Suprapubic skin (tissue), 3 donors: ENCODE measurements at regions not wholly inside any gene's neighbourhood (a gene's known extent, or its start where the extent isn't known, plus 50 kb on each side); places are given as distances from the start of the nearest gene placed in this dataset.

Experiments used
- POLR2A ChIP-seq, 2 donors: fragments of 450-650 bp; IDR thresholded peaks; one replicate each; pipeline ENCODE4 v1.6.1; 2017; ENCODE audit warnings: antibody characterized with exemption in 2 of 2, mild to moderate bottlenecking in 2 of 2, moderate library complexity in 2 of 2
- TF ChIP-seq, protein P1 (sequence below), 2 donors: fragments of 200-600 bp in 1 of 2; fragments of 450-650 bp in 1 of 2; sonication (generic) in 1 of 2; IDR thresholded peaks; one replicate each; pipeline ENCODE4 v1.5.1; 2016 to 2019; ENCODE audit warnings: antibody characterized with exemption in 2 of 2, mild to moderate bottlenecking in 1 of 2, moderate library complexity in 1 of 2

DNA sequence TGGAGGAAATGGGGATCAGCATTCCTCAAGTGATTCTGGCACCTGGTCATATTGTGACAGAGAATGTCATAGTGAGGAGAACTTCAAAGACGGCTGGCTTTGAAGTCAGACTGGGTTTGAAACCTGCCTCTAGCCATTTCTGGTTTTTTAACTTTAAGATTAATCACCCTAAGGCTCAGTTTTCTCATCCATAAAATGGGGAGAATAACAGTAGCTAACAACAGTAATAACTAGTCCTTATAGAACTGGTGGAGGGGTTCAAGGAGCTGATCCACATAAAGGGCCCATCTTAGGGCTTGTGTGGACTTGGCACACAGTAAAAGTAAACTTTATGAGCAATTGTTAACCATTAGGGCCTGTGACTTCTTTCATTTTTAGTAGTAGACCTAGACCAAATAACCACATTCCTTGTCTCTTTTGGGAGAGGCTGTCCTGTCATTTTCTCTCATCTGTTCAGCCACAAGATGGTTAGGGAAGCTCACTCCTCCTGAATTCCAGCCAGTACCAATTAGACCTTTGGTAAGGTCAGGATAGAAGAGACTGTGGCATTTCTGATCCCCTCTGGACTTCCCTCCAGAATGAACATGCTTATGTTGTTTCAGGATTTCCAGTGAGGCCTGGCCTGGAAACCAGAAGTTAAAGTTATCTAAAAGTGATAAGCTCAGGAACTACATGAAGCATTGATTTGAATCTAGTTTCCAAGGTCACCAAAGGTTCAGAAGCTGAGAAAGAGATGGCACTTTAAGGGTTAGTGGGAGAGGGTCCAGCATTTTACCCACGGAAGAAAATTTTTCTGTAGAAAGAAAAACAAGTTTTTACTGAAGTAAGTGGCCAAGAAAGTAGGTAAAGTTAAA lies 159.3 kb upstream of the DPH6 start:
- TF ChIP-seq, protein P1, sequence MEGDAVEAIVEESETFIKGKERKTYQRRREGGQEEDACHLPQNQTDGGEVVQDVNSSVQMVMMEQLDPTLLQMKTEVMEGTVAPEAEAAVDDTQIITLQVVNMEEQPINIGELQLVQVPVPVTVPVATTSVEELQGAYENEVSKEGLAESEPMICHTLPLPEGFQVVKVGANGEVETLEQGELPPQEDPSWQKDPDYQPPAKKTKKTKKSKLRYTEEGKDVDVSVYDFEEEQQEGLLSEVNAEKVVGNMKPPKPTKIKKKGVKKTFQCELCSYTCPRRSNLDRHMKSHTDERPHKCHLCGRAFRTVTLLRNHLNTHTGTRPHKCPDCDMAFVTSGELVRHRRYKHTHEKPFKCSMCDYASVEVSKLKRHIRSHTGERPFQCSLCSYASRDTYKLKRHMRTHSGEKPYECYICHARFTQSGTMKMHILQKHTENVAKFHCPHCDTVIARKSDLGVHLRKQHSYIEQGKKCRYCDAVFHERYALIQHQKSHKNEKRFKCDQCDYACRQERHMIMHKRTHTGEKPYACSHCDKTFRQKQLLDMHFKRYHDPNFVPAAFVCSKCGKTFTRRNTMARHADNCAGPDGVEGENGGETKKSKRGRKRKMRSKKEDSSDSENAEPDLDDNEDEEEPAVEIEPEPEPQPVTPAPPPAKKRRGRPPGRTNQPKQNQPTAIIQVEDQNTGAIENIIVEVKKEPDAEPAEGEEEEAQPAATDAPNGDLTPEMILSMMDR (IDR thresholded peaks at IDR 0.05) = no peak
- TF ChIP-seq POLR2A (IDR thresholded peaks at IDR 0.05) = no peak
